ENCODE measurements at regions not wholly inside any gene's neighbourhood (a gene's known extent, or its start where the extent isn't known, plus 50 kb on each side); places are given as distances from the start of the nearest gene placed in this dataset.

DNA sequence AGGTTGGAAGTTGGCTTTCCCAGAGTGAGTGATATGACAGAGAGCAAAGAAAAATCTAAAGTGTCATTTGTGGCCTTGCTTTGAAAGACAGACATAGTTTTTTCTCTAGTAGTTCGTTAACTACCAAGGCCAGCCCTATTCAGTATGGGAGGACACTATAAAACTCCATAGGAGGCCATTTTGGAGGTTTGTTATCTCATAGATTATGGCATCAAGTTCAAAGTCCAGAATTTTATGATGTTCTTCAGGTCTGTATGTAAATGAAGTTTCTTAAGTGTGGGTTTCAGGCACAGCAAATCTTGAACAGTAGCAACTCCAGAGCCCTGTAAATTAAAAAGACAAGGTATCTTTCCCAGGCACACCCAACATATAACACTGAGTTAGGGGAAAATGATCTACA lies 437.1 kb downstream of the PLPP3 start:
- TF ChIP-seq, protein P1, sequence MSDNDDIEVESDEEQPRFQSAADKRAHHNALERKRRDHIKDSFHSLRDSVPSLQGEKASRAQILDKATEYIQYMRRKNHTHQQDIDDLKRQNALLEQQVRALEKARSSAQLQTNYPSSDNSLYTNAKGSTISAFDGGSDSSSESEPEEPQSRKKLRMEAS (IDR thresholded peaks at IDR 0.05) = no peak
- TF ChIP-seq, protein P2, sequence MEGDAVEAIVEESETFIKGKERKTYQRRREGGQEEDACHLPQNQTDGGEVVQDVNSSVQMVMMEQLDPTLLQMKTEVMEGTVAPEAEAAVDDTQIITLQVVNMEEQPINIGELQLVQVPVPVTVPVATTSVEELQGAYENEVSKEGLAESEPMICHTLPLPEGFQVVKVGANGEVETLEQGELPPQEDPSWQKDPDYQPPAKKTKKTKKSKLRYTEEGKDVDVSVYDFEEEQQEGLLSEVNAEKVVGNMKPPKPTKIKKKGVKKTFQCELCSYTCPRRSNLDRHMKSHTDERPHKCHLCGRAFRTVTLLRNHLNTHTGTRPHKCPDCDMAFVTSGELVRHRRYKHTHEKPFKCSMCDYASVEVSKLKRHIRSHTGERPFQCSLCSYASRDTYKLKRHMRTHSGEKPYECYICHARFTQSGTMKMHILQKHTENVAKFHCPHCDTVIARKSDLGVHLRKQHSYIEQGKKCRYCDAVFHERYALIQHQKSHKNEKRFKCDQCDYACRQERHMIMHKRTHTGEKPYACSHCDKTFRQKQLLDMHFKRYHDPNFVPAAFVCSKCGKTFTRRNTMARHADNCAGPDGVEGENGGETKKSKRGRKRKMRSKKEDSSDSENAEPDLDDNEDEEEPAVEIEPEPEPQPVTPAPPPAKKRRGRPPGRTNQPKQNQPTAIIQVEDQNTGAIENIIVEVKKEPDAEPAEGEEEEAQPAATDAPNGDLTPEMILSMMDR (IDR thresholded peaks at IDR 0.05) = no peak
- TF ChIP-seq POLR2A (IDR thresholded peaks at IDR 0.05; ENCODE audit: low read length) = no peak
